ENCODE measurements at regions not wholly inside any gene's neighbourhood (a gene's known extent, or its start where the extent isn't known, plus 50 kb on each side); places are given as distances from the start of the nearest gene placed in this dataset.

DNA sequence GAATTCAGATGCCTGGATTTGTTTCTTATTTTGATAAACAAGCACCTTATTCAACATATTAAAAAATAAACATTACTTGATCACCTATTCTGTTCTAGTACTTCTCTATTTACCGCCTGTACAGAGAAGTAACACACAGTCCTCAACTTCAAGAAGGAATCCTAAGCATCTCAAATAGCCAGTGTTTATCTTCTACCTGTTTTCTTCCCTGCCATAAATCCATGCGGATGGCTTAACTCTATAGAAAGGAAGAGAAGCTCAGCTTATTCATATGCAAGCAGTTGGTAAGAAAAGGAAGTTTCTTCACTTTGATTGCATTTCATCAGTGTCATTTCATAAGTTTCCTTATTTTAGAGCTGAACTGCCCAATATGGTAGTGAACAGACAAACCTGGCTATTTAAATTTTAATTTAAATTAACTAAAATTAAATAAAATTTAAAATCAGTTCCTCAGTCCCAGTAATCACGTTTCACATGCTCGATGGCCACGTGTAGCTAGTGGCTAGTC is 210.0 kb upstream of the PEX5L start:
- TF ChIP-seq EZH2 (IDR thresholded peaks at IDR 0.05; ENCODE audit: low read length, missing control alignments), result no peak
- TF ChIP-seq, protein P1, sequence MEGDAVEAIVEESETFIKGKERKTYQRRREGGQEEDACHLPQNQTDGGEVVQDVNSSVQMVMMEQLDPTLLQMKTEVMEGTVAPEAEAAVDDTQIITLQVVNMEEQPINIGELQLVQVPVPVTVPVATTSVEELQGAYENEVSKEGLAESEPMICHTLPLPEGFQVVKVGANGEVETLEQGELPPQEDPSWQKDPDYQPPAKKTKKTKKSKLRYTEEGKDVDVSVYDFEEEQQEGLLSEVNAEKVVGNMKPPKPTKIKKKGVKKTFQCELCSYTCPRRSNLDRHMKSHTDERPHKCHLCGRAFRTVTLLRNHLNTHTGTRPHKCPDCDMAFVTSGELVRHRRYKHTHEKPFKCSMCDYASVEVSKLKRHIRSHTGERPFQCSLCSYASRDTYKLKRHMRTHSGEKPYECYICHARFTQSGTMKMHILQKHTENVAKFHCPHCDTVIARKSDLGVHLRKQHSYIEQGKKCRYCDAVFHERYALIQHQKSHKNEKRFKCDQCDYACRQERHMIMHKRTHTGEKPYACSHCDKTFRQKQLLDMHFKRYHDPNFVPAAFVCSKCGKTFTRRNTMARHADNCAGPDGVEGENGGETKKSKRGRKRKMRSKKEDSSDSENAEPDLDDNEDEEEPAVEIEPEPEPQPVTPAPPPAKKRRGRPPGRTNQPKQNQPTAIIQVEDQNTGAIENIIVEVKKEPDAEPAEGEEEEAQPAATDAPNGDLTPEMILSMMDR (conservative IDR thresholded peaks at IDR 0.05 in 1 of 2, IDR thresholded peaks at IDR 0.05 in 1 of 2; ENCODE audit: low read depth in 1 of 2, low read length in 2 of 2), result no peak

All from fibroblast of lung (primary cell).